HCT116 (cell line): ENCODE measurements at regions not wholly inside any gene's neighbourhood (a gene's known extent, or its start where the extent isn't known, plus 50 kb on each side); places are given as distances from the start of the nearest gene placed in this dataset.

Experiments
- ATAC-seq: fragments of 200-7000 bp; cut with Tn5 transposase; 2 replicates; pipeline ENCODE4 v1.9.1; 2020; ENCODE audit warnings: mild to moderate bottlenecking, moderate library complexity
- BruUV-seq: library from RNA; stranded (reverse); fragments of 400-500 nt; replicated peaks from 2 replicates; lab custom pipeline; 2021; lab: Mats Ljungman, UMichigan
- CTCF ChIA-PET: fragments of 300-600 bp; sonication (Branson Sonifier 250); formaldehyde crosslinking; loops from one replicate; lab custom pipeline; 2021; ENCODE audit warnings: antibody characterized with exemption; lab: Charles Lee
- POLR2A ChIA-PET: fragments of 300-600, 350-600 bp; sonication (Branson Sonifier 250); formaldehyde crosslinking; loops from one replicate; lab custom pipeline; 2021; ENCODE audit warnings: antibody characterized with exemption; lab: Charles Lee
- RAD21 ChIA-PET, 2 experiments: fragments of 300-600 bp; sonication (Branson Sonifier 250); formaldehyde crosslinking; loops; one replicate each; lab custom pipeline; 2023; ENCODE audit warnings: low total read pairs in 2 of 2; ENCODE audit not compliant: uncharacterized antibody in 2 of 2, unreplicated experiment in 2 of 2, low non-redundant PET in 1 of 2; lab: Charles Lee
- DNase-seq: peaks from one replicate; pipeline ENCODE4 v3.0.0-alpha.2; 2010; ENCODE audit warnings: low read depth, low spot score
- H2AFZ ChIP-seq: fragments of 200-600 bp; shearing (Covaris generic), sonication (generic); 2 replicates; pipeline ENCODE4 v1.6.1; 2017; ENCODE audit warnings: low read depth, mixed run types, mixed read lengths, antibody characterized with exemption, low read length; ENCODE audit not compliant: poor library complexity, severe bottlenecking
- H3K27ac ChIP-seq: 2 replicates; pipeline ENCODE4 v1.5.1; 2012; ENCODE audit warnings: low read depth, low read length
- H3K27me3 ChIP-seq: fragments of 200-600 bp; sonication (generic); 2 replicates; pipeline ENCODE4 v1.6.1; 2016; ENCODE audit warnings: mixed run types, low read length, mixed read lengths; ENCODE audit not compliant: insufficient read depth
- H3K36me3 ChIP-seq, 2 experiments: fragments of 200-500 bp in 1 of 2; fragments of 200-600 bp in 1 of 2; sonication (Bioruptor generic) in 1 of 2; sonication (generic) in 1 of 2; 2 replicates each; pipeline versions ENCODE4 v1.5.1 to v1.6.1; 2014 to 2016; ENCODE audit warnings: low read length in 2 of 2, inconsistent platforms in 1 of 2, mixed read lengths in 1 of 2, mixed run types in 1 of 2; ENCODE audit not compliant: insufficient read depth in 2 of 2, control insufficient read depth in 1 of 2
- H3K4me1 ChIP-seq, 2 experiments: fragments of 200-600 bp in 1 of 2; sonication (generic) in 1 of 2; 2 replicates each; pipeline versions ENCODE4 v1.5.1 to v1.6.1; 2012 to 2017; ENCODE audit warnings: low read length in 2 of 2, inconsistent platforms in 1 of 2, mild to moderate bottlenecking in 1 of 2, mixed read lengths in 1 of 2, mixed run types in 1 of 2, moderate library complexity in 1 of 2; ENCODE audit not compliant: insufficient read depth in 2 of 2, control insufficient read depth in 1 of 2
- H3K4me2 ChIP-seq: fragments of 200-600 bp; sonication (generic); 2 replicates; pipeline ENCODE4 v1.6.1; 2017; ENCODE audit warnings: mixed run types, low read length, mixed read lengths
- H3K4me3 ChIP-seq, 2 experiments: fragments of 200-600 bp in 1 of 2; sonication (generic) in 1 of 2; replicated peaks in 1 of 2; 2 replicates each; pipeline ENCODE4 v1.5.1; 2011 to 2016; ENCODE audit warnings: low read length in 2 of 2, control low read depth in 1 of 2, low read depth in 1 of 2, mild to moderate bottlenecking in 1 of 2, mixed read lengths in 1 of 2, mixed run types in 1 of 2
- H3K79me2 ChIP-seq: fragments of 200-600 bp; sonication (generic); 2 replicates; pipeline ENCODE4 v1.6.1; 2017; ENCODE audit warnings: mild to moderate bottlenecking, mixed run types, low read length, moderate library complexity, mixed read lengths; ENCODE audit not compliant: insufficient read depth
- H3K9ac ChIP-seq: fragments of 200-600 bp; sonication (generic); 2 replicates; pipeline ENCODE4 v1.6.1; 2016; ENCODE audit warnings: low read length, mixed read lengths
- H3K9me2 ChIP-seq: fragments of 200-600 bp; sonication (generic), shearing (Covaris generic); 2 replicates; pipeline ENCODE4 v1.6.1; 2017; ENCODE audit warnings: mixed run types, mild to moderate bottlenecking, moderate library complexity; ENCODE audit not compliant: insufficient read depth
- H3K9me3 ChIP-seq, 2 experiments: fragments of 200-500 bp in 1 of 2; fragments of 200-600 bp in 1 of 2; sonication (Bioruptor generic) in 1 of 2; sonication (generic) in 1 of 2; 2 replicates each; pipeline ENCODE4 v1.6.1; 2014 to 2017; ENCODE audit warnings: low read length in 2 of 2, mixed read lengths in 2 of 2, inconsistent platforms in 1 of 2, low read depth in 1 of 2, mild to moderate bottlenecking in 1 of 2, mixed run types in 1 of 2, moderate library complexity in 1 of 2; ENCODE audit not compliant: control insufficient read depth in 1 of 2, insufficient read depth in 1 of 2
- H4K20me1 ChIP-seq: fragments of 200-600 bp; sonication (generic), shearing (Covaris generic); 2 replicates; pipeline ENCODE4 v1.6.1; 2017; ENCODE audit warnings: mixed run types, mild to moderate bottlenecking, moderate library complexity; ENCODE audit not compliant: insufficient read depth
- CEBPB ChIP-seq: IDR thresholded peaks from 2 replicates; pipeline ENCODE4 v1.6.1; 2012; ENCODE audit warnings: low read depth
- ELF1 ChIP-seq: IDR thresholded peaks from 2 replicates; pipeline ENCODE4 v1.6.1; 2012; ENCODE audit warnings: low read depth, borderline replicate concordance
- EZH2phosphoT487 ChIP-seq: fragments of 200-600 bp; IDR thresholded peaks from 2 replicates; pipeline ENCODE4 v1.6.1; 2018; ENCODE audit warnings: antibody characterized with exemption, borderline replicate concordance
- JUND ChIP-seq: IDR thresholded peaks from 2 replicates; pipeline ENCODE4 v1.6.1; 2012
- POLR2A ChIP-seq: IDR thresholded peaks from 2 replicates; pipeline ENCODE4 v1.7.0; 2011; ENCODE audit warnings: borderline replicate concordance; ENCODE audit not compliant: insufficient read depth, insufficient read length; ENCODE audit errors: extremely low read depth
- SP1 ChIP-seq: IDR thresholded peaks from 2 replicates; pipeline ENCODE4 v1.6.1; 2012; ENCODE audit warnings: low read depth
- TCF7L2 ChIP-seq: IDR thresholded peaks from 2 replicates; pipeline ENCODE4 v1.7.0; 2011; ENCODE audit warnings: borderline replicate concordance, inconsistent platforms; ENCODE audit not compliant: insufficient read depth, insufficient read length; ENCODE audit errors: extremely low read depth
- YY1 ChIP-seq: IDR thresholded peaks from 2 replicates; pipeline ENCODE4 v1.6.1; 2011; ENCODE audit warnings: low read length, low read depth, moderate library complexity, mild to moderate bottlenecking; ENCODE audit not compliant: insufficient replicate concordance; ENCODE audit errors: extremely low read depth
- ZNF274 ChIP-seq: fragments of 200-500 bp; sonication (Bioruptor generic); IDR thresholded peaks from 2 replicates; pipeline ENCODE4 v1.6.1; 2014; ENCODE audit warnings: mild to moderate bottlenecking, low read depth, low read length, inconsistent platforms
- intact Hi-C: fragments of 100-400 bp; cut with micrococcal nuclease; formaldehyde crosslinking; loops from 2 replicates; pipeline ENCODE4 v1.10.0; 2022
- TF ChIP-seq, protein P1 (sequence below): IDR thresholded peaks from 2 replicates; pipeline ENCODE4 v1.6.1; 2012; ENCODE audit warnings: low read depth
- TF ChIP-seq, protein P2 (sequence below): IDR thresholded peaks from 2 replicates; pipeline ENCODE4 v1.6.1; 2011; ENCODE audit warnings: mild to moderate bottlenecking, low read length, moderate library complexity; ENCODE audit not compliant: insufficient replicate concordance; ENCODE audit errors: extremely low read depth

DNA sequence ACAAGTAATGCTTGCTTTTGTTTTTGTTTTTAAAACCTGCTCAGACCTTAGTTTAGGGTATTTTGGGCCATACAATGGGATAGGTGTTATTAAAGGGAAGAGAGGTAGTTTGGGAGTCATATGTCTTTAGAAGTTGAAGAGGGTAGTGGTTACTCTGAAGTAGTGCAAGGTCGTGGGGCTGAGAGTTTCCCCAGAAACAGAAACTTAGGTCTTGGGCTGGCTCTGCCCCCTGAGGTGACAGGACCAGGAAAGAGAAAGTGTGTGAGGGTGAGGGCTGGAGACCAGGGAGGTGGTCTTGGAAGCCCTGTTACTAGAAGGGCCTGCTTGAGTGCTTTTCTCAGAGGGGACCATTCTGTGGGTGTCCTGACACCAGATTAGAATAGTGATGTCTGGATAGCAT lies 500.5 kb upstream of the SPHKAP start:
- ChIA-PET POLR2A (no interaction called here), RAD21 (interaction anchor here in 1 of 2 experiments (0.6 kb wide), 1 partner anchor 1187 kb away, joined by 3 read pairs; no protein-coding TSS in a partner anchor)
- intact Hi-C loops: loop anchor here (2.0 to 5.0 kb wide), 3 partner anchors 67 to 1035 kb away; partner anchors contain the start of gene PID1
- Histone ChIP-seq H3K79me2 (no peaks in the 10 kb centered on the region), H4K20me1 (no peaks in the 10 kb centered on the region), H3K4me1 (no peaks in the 10 kb centered on the region), H3K9me2 (no peaks in the 10 kb centered on the region), H3K4me2 (no peak overlapping the region), H2AFZ (peak overlapping the region; percentile 76), H3K27ac (no peak overlapping the region), H3K4me3 (no peak overlapping the region), H3K36me3 (no peaks in the 10 kb centered on the region), H3K27me3 (no peaks in the 10 kb centered on the region)
- 0 out of 2 replicates have a peak, but pooled peaks have one; percentile 25 for ATAC-seq
- DNase-seq: no peak
- no TSS peak for BruUV-seq
- TF ChIP-seq CEBPB (no peak), JUND (no peak), ZNF274 (no peak), SP1 (no peak), TCF7L2 (no peak), YY1 (no peak), POLR2A (no peak), EZH2phosphoT487 (no peak), ELF1 (no peak)
- TF ChIP-seq, protein P1, sequence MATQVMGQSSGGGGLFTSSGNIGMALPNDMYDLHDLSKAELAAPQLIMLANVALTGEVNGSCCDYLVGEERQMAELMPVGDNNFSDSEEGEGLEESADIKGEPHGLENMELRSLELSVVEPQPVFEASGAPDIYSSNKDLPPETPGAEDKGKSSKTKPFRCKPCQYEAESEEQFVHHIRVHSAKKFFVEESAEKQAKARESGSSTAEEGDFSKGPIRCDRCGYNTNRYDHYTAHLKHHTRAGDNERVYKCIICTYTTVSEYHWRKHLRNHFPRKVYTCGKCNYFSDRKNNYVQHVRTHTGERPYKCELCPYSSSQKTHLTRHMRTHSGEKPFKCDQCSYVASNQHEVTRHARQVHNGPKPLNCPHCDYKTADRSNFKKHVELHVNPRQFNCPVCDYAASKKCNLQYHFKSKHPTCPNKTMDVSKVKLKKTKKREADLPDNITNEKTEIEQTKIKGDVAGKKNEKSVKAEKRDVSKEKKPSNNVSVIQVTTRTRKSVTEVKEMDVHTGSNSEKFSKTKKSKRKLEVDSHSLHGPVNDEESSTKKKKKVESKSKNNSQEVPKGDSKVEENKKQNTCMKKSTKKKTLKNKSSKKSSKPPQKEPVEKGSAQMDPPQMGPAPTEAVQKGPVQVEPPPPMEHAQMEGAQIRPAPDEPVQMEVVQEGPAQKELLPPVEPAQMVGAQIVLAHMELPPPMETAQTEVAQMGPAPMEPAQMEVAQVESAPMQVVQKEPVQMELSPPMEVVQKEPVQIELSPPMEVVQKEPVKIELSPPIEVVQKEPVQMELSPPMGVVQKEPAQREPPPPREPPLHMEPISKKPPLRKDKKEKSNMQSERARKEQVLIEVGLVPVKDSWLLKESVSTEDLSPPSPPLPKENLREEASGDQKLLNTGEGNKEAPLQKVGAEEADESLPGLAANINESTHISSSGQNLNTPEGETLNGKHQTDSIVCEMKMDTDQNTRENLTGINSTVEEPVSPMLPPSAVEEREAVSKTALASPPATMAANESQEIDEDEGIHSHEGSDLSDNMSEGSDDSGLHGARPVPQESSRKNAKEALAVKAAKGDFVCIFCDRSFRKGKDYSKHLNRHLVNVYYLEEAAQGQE: no peak
- TF ChIP-seq, protein P2, sequence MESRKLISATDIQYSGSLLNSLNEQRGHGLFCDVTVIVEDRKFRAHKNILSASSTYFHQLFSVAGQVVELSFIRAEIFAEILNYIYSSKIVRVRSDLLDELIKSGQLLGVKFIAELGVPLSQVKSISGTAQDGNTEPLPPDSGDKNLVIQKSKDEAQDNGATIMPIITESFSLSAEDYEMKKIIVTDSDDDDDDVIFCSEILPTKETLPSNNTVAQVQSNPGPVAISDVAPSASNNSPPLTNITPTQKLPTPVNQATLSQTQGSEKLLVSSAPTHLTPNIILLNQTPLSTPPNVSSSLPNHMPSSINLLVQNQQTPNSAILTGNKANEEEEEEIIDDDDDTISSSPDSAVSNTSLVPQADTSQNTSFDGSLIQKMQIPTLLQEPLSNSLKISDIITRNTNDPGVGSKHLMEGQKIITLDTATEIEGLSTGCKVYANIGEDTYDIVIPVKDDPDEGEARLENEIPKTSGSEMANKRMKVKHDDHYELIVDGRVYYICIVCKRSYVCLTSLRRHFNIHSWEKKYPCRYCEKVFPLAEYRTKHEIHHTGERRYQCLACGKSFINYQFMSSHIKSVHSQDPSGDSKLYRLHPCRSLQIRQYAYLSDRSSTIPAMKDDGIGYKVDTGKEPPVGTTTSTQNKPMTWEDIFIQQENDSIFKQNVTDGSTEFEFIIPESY: no peak
- TF ChIP-seq, all 23 proteins: peak for 0
- Histone ChIP-seq H3K9ac (no peak overlapping the region), H3K9me3 (no peaks in the 10 kb centered on the region)
- CTCF ChIA-PET: no interaction called here
